NT2/D1 (cell line): ENCODE measurements at regions not wholly inside any gene's neighbourhood (a gene's known extent, or its start where the extent isn't known, plus 50 kb on each side); places are given as distances from the start of the nearest gene placed in this dataset.

ENCODE experiments used
- DNase-seq: peaks from one replicate; pipeline ENCODE4 v3.0.0-alpha.2; 2011; ENCODE audit warnings: low read depth, low spot score
- H3K27me3 ChIP-seq: 2 replicates; pipeline ENCODE4 v1.6.0; 2011; ENCODE audit warnings: mild to moderate bottlenecking; ENCODE audit not compliant: insufficient read length, insufficient read depth
- H3K36me3 ChIP-seq: 2 replicates; pipeline ENCODE4 v1.6.1; 2011; ENCODE audit warnings: mild to moderate bottlenecking, low read length, mixed read lengths; ENCODE audit not compliant: insufficient read depth, insufficient read length
- H3K4me1 ChIP-seq: 2 replicates; pipeline ENCODE4 v1.5.1; 2011; ENCODE audit not compliant: insufficient read depth, insufficient read length
- H3K4me3 ChIP-seq: 2 replicates; pipeline ENCODE4 v1.5.1; 2011; ENCODE audit warnings: low read depth; ENCODE audit not compliant: insufficient read length
- H3K9ac ChIP-seq: 2 replicates; pipeline ENCODE4 v1.6.0; 2011; ENCODE audit warnings: low read depth; ENCODE audit not compliant: insufficient read length
- H3K9me3 ChIP-seq: 2 replicates; pipeline ENCODE4 v1.5.1; 2011; ENCODE audit warnings: mild to moderate bottlenecking, low read length; ENCODE audit not compliant: insufficient read depth
- SUZ12 ChIP-seq: IDR thresholded peaks from 2 replicates; pipeline ENCODE4 v1.6.1; 2011; ENCODE audit not compliant: insufficient read length, insufficient read depth; ENCODE audit errors: extremely low read depth
- YY1 ChIP-seq: IDR thresholded peaks from 2 replicates; pipeline ENCODE4 v1.6.1; 2011; ENCODE audit not compliant: insufficient read length, insufficient read depth
- ZNF274 ChIP-seq: IDR thresholded peaks from 2 replicates; pipeline ENCODE4 v1.6.1; 2011; ENCODE audit warnings: mild to moderate bottlenecking, low read depth, low read length

- peak; percentile 23 for DNase-seq
- Histone ChIP-seq H3K9ac (no peak overlapping the region), H3K27me3 (no peaks in the 10 kb centered on the region), H3K4me1 (no peaks in the 10 kb centered on the region), H3K36me3 (no peaks in the 10 kb centered on the region), H3K9me3 (no peaks in the 10 kb centered on the region), H3K4me3 (no peak overlapping the region)
- no peak for TF ChIP-seq ZNF274
- no peak for TF ChIP-seq SUZ12
- no peak for TF ChIP-seq YY1
Observed at GRCh38 chr5:145471831-145472612, 363.1 kb downstream of the PRELID2 start.

GRCh38 chr5:145471026-145471425 is 364.1 kb downstream of the PRELID2 start:
- no peak for TF ChIP-seq SUZ12
- no peak for TF ChIP-seq YY1
- no peak for TF ChIP-seq ZNF274
- H3K27me3 ChIP-seq = no peaks in the 10 kb centered on the region
- no peak overlapping the region for H3K9ac ChIP-seq
- H3K4me1 ChIP-seq = no peaks in the 10 kb centered on the region
- no peak for DNase-seq
- H3K9me3 ChIP-seq = no peaks in the 10 kb centered on the region
- H3K4me3 ChIP-seq = no peak overlapping the region
- H3K36me3 ChIP-seq = no peaks in the 10 kb centered on the region

- no peak for TF ChIP-seq YY1
- no peak for TF ChIP-seq ZNF274
- TF ChIP-seq SUZ12 = no peak
- H3K36me3 ChIP-seq = no peaks in the 10 kb centered on the region
- H3K27me3 ChIP-seq = no peaks in the 10 kb centered on the region
- no peak for DNase-seq
- no peaks in the 10 kb centered on the region for H3K4me1 ChIP-seq
- H3K4me3 ChIP-seq = no peak overlapping the region
- no peak overlapping the region for H3K9ac ChIP-seq
- no peaks in the 10 kb centered on the region for H3K9me3 ChIP-seq
Observed at GRCh38 chr5:145470396-145470979, 364.7 kb downstream of the PRELID2 start.

GRCh38 chr5:145467446-145467845 is 367.7 kb downstream of the PRELID2 start:
- Histone ChIP-seq H3K27me3 (no peaks in the 10 kb centered on the region), H3K9ac (no peak overlapping the region), H3K4me1 (no peaks in the 10 kb centered on the region), H3K4me3 (no peak overlapping the region), H3K9me3 (no peaks in the 10 kb centered on the region), H3K36me3 (no peaks in the 10 kb centered on the region)
- DNase-seq = no peak
- TF ChIP-seq YY1 (no peak), ZNF274 (no peak), SUZ12 (no peak)

- no peaks in the 10 kb centered on the region for H3K4me1 ChIP-seq
- no peak for DNase-seq
- H3K9ac ChIP-seq = no peak overlapping the region
- H3K36me3 ChIP-seq = no peaks in the 10 kb centered on the region
- H3K27me3 ChIP-seq = no peaks in the 10 kb centered on the region
- TF ChIP-seq ZNF274 (no peak), SUZ12 (no peak), YY1 (no peak)
- H3K4me3 ChIP-seq = no peak overlapping the region
- H3K9me3 ChIP-seq = no peaks in the 10 kb centered on the region
Observed at GRCh38 chr5:145466533-145466932, 368.6 kb downstream of the PRELID2 start.

- no peaks in the 10 kb centered on the region for H3K9me3 ChIP-seq
- no peak for TF ChIP-seq YY1
- no peak for TF ChIP-seq ZNF274
- TF ChIP-seq SUZ12 = no peak
Observed at GRCh38 chr5:145465474-145466263, 369.5 kb downstream of the PRELID2 start.

GRCh38 chr5:145464171-145464570 is 371.0 kb downstream of the PRELID2 start:
- no peak for TF ChIP-seq SUZ12
- no peak overlapping the region for H3K9ac ChIP-seq
- no peaks in the 10 kb centered on the region for H3K36me3 ChIP-seq
- no peak for DNase-seq
- no peaks in the 10 kb centered on the region for H3K27me3 ChIP-seq
- H3K9me3 ChIP-seq = no peaks in the 10 kb centered on the region
- H3K4me1 ChIP-seq = no peaks in the 10 kb centered on the region
- H3K4me3 ChIP-seq = no peak overlapping the region

More at GRCh38 chr5:145465474-145466263, 369.5 kb downstream of the PRELID2 start:
- no peaks in the 10 kb centered on the region for H3K36me3 ChIP-seq
- no peak overlapping the region for H3K9ac ChIP-seq
- H3K4me1 ChIP-seq = no peaks in the 10 kb centered on the region
- no peaks in the 10 kb centered on the region for H3K27me3 ChIP-seq
- H3K4me3 ChIP-seq = no peak overlapping the region
- no peak for DNase-seq
